ENCODE measurements at regions not wholly inside any gene's neighbourhood (a gene's known extent, or its start where the extent isn't known, plus 50 kb on each side); places are given as distances from the start of the nearest gene placed in this dataset.
"Not testable (repeated sequence)": the region's sequence is repeated elsewhere in the genome, so short reads cannot be mapped to it uniquely, and the experiment has no call there.

DNA sequence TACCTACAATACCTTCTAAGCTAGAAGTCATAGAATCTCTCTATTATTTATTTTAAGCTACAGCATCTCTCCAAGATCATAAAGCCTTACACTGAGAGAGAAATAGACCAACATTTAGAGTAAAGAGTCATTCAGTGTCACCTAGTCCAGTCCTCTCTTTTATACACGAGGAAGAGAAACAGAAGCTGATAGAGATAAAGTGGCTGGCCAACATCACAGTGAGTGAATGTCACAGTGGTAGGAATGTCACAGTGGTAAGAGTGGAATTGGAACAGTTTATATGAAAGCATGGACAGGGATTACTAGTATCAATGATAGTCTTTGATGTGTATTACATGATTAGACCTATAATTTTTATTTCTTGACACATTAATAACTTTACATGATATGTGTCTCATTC lies 307.8 kb upstream of the NBPF12 start:
- not testable (repeated sequence) for DNase-seq

GRCh38 chr1:146618582-146618981 lies 319.5 kb upstream of the NBPF12 start:
- not testable (repeated sequence) for DNase-seq

DNA sequence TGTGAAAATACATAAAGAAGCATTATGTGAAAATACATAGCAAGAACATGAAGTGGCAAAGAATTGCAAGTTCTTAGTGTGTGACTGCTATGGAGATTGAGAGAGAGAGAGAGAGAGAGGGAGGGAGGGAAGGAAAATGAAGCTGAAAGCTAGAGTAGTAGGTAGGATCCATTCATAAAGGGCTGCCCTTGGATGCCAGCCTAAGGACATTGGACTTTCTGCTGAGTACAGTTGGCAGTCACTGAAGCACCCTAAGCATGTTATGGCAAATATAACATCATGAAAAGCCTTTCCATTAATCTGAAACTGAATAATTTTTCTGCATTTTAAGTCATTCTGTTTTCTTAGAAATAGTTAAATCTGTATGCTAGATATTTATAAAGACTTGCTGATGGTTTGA lies 333.4 kb upstream of the NBPF12 start:
- not testable (repeated sequence) for DNase-seq

- DNase-seq, result not testable (repeated sequence)
These were observed 337.3 kb upstream of the NBPF12 start for GRCh38 chr1:146600720-146601307.

DNA sequence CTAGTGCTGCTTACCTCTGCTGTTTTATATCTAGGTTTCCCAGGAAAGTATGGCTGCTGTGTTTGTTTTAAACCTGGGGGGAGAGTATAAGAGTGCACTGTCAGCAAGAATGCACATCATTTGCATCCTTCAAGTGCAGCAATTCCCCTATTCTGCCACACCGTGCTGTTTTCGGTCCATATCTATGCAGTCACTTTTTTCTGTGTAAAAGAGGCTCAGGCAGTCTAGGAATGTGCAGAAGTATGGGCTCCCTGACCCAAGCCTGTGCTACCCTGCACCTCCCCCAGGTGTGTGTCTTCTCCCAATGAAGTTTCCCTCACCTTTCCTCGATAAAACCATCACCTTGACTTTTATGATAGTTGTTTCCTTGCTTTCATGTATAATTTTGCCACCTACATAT lies 338.2 kb upstream of the NBPF12 start:
- DNase-seq, result not testable (repeated sequence)

- DNase-seq, result not testable (repeated sequence)
These were observed 352.4 kb upstream of the NOTCH2NLA start for GRCh38 chr1:146581229-146581628.

GRCh38 chr1:146567541-146567940 lies 338.7 kb upstream of the NOTCH2NLA start:
- not testable (repeated sequence) for DNase-seq

GRCh38 chr1:146558032-146558431 lies 329.2 kb upstream of the NOTCH2NLA start:
- not testable (repeated sequence) for DNase-seq

GRCh38 chr1:146556405-146556804 lies 327.6 kb upstream of the NOTCH2NLA start:
- DNase-seq, result not testable (repeated sequence)

GRCh38 chr1:146552414-146552813 lies 323.6 kb upstream of the NOTCH2NLA start:
- not testable (repeated sequence) for DNase-seq

DNA sequence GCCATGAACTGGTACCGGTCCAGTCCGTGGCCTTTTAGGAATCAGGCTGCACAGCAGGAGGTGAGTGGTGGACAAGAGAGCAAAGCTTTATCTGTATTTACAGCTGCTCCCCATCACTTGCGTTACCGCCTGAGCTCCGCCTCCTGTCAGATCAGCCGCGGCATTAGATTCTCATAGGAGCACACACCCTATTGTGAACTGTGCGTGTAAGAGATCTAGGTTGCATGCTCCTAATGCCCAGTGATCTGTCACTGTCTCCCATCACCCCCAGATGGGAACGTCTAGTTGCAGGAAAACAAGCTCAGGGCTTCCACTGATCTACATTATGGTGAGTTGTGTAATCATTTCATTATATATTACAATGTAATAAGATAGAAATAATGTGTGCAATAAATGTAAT lies 319.9 kb upstream of the NOTCH2NLA start:
- not testable (repeated sequence) for DNase-seq

- DNase-seq, result not testable (repeated sequence)
These were observed 317.4 kb upstream of the NOTCH2NLA start for GRCh38 chr1:146546189-146546588.

DNA sequence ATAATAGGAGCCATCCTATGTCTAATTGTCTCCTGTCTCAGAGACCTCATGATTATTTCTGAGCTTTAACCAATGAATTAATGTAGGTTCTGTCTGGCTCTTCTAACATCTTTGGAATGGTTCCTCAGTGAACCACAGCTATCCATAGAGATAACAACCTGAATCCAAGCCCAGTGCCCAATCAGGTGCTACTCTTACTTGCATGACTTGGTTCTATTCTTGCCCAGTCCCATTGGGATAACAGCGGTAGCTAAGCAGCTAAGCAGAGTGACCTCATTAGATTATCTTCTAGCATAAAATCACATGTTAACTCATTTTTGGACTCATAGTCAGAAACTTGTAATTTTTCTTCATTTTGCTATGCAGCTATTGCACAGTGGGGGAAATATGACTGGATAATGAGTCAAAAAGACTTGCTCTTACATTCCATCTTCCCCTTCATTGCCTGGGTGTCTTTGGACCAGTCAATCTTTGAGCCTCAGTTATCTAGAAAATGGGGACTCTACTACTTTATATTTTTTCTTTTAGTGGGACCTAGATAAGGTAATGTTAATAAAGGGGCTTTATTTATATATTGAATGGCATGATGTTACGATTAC lies 309.1 kb upstream of the NOTCH2NLA start:
- DNase-seq, result not testable (repeated sequence)

DNA sequence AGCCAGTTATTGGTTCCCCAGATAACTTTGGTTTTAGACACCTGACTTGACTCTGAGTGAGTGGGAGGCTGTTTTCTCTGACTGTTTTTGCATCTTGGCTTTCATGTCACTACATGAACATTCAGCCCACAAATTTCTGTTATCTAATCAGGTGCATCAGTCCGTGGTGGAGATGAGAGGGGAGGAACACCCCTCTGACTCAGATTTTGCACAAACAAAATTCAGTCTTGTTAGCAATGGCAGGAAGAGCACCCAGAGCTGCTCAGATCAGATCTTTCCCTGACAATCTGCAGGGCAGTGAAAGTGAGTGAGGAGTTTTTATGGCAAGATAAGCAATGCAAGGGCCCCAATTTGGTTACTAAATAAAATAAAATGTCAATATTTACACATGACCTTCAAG lies 307.2 kb upstream of the NOTCH2NLA start:
- DNase-seq, result not testable (repeated sequence)

- not testable (repeated sequence) for DNase-seq
These were observed 306.8 kb upstream of the NOTCH2NLA start for GRCh38 chr1:146535575-146535974.

- DNase-seq, result not testable (repeated sequence)
These were observed 302.1 kb upstream of the NOTCH2NLA start for GRCh38 chr1:146530958-146531357.

DNA sequence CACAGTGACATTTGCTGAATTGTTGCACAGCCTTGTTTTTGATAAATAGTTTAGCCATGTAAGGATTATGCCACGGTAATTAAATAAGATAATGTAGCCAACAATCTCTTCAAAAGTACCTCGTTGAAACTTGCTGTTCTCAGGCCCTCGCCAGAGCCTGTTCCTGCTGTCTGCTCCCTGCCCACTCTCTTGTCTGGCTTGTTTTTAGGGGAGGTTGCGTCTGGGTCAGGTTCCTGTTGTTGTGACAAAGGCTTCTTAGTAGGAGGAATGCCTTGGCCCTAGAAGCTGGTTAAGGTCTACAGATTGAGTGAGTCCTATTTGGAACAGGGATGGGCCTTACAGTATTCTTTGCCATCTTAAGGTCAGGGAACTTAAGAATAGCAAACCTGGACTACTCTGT lies 294.0 kb upstream of the NOTCH2NLA start:
- not testable (repeated sequence) for DNase-seq

DNA sequence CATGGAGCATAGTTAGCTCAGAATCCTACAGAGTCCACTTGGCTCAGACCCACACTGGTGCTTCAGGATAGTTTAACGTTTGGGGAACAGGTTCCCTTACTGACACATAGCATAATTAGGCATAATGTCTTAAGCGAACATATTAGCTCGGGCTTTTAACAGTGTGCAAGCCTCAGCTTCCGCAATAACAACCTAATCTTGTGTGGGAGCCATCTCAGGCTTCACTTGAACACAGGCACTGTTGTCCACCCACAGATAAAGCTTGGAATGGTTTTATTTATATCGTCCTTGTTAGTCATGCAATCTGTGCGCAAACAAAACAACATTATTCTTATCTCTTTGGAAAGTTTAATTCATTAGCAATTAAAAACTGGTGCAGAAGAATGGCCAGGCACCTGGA lies 293.5 kb upstream of the NOTCH2NLA start:
- DNase-seq, result not testable (repeated sequence)

- not testable (repeated sequence) for DNase-seq
These were observed 293.0 kb upstream of the NOTCH2NLA start for GRCh38 chr1:146521804-146522203.

DNA sequence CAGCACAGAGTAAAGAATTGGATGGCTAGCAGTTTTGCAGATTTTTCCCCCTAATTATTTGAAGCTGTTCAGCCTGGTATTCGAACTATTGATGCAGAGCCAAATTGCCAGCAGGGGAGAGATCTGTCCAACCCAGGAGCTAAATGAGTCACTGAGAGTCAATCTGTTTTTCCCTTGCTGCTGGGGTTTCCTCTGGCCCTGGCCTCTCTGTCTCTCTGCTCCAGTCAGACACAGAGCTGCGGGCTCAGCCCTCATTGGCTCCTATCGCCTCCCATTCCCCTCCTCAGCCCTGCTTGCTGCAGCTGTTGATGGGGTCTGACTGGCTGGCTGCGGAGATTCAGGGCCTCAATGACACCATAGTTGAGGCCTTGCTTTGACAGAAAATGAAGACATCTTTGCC lies 284.9 kb upstream of the NOTCH2NLA start:
- not testable (repeated sequence) for DNase-seq

GRCh38 chr1:146511047-146511777 lies 282.4 kb upstream of the NOTCH2NLA start:
- not testable (repeated sequence) for DNase-seq

GRCh38 chr1:146510248-146510983 lies 281.6 kb upstream of the NOTCH2NLA start:
- not testable (repeated sequence) for DNase-seq

GRCh38 chr1:146504121-146504520 lies 275.3 kb upstream of the NOTCH2NLA start:
- DNase-seq, result not testable (repeated sequence)
